AG04449 (cell line): ENCODE measurements at regions not wholly inside any gene's neighbourhood (a gene's known extent, or its start where the extent isn't known, plus 50 kb on each side); places are given as distances from the start of the nearest gene placed in this dataset.

Source experiments
- CTCF ChIA-PET: fragments of 350-600 bp; formaldehyde crosslinking; extraction: SDS; loops from one replicate; lab custom pipeline; 2021; ENCODE audit warnings: antibody characterized with exemption; lab: Yijun Ruan, JAX
- POLR2A ChIA-PET: fragments of 400-600, 350-600 bp; formaldehyde crosslinking; extraction: SDS; loops from one replicate; lab custom pipeline; 2020; ENCODE audit warnings: antibody characterized with exemption, inconsistent platforms; lab: Yijun Ruan, JAX
- DNase-seq: peaks from one replicate; pipeline ENCODE4 v3.0.0-alpha.2; 2010; ENCODE audit warnings: low read depth, low spot score
- H3K4me3 ChIP-seq: 2 replicates; pipeline ENCODE4 v1.5.1; 2011; ENCODE audit warnings: low read depth, mild to moderate bottlenecking, control low read depth, low read length
- TF ChIP-seq, protein P1 (sequence below): IDR thresholded peaks from one replicate; pipeline ENCODE4 v1.5.1; 2011; ENCODE audit warnings: mild to moderate bottlenecking, moderate library complexity, low read length, control low read depth, inconsistent platforms; ENCODE audit not compliant: insufficient read depth; ENCODE audit errors: missing control alignments

DNA sequence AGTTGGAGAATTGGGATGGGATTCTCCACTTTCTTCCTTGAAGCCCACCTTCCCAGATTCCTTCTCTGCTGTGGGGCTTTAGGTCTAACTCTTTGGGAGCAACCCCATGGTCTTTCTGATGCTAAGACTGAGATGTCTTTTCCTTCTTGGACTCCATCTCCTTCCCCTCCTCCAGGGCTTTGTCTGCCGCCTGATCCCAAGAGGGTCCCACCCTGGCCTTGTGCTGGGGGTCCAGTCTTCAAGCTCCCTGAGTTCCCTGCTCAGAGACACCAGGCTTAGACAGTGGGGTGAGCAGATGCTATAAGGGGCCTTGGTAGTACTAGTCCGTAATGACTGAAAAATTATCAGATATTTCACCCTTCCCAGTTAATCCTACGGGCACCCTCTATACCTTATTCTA, 150.5 kb downstream of the PTPN20 start:
- no peak overlapping the region for H3K4me3 ChIP-seq
- POLR2A ChIA-PET: no interaction called here
- TF ChIP-seq, protein P1, sequence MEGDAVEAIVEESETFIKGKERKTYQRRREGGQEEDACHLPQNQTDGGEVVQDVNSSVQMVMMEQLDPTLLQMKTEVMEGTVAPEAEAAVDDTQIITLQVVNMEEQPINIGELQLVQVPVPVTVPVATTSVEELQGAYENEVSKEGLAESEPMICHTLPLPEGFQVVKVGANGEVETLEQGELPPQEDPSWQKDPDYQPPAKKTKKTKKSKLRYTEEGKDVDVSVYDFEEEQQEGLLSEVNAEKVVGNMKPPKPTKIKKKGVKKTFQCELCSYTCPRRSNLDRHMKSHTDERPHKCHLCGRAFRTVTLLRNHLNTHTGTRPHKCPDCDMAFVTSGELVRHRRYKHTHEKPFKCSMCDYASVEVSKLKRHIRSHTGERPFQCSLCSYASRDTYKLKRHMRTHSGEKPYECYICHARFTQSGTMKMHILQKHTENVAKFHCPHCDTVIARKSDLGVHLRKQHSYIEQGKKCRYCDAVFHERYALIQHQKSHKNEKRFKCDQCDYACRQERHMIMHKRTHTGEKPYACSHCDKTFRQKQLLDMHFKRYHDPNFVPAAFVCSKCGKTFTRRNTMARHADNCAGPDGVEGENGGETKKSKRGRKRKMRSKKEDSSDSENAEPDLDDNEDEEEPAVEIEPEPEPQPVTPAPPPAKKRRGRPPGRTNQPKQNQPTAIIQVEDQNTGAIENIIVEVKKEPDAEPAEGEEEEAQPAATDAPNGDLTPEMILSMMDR: no peak
- no peak for DNase-seq
- CTCF ChIA-PET: interaction anchor here (0.7 to 1.2 kb wide), 2 partner anchors 8 to 13 kb away, joined by 4 to 6 read pairs; no protein-coding TSS in a partner anchor

DNA sequence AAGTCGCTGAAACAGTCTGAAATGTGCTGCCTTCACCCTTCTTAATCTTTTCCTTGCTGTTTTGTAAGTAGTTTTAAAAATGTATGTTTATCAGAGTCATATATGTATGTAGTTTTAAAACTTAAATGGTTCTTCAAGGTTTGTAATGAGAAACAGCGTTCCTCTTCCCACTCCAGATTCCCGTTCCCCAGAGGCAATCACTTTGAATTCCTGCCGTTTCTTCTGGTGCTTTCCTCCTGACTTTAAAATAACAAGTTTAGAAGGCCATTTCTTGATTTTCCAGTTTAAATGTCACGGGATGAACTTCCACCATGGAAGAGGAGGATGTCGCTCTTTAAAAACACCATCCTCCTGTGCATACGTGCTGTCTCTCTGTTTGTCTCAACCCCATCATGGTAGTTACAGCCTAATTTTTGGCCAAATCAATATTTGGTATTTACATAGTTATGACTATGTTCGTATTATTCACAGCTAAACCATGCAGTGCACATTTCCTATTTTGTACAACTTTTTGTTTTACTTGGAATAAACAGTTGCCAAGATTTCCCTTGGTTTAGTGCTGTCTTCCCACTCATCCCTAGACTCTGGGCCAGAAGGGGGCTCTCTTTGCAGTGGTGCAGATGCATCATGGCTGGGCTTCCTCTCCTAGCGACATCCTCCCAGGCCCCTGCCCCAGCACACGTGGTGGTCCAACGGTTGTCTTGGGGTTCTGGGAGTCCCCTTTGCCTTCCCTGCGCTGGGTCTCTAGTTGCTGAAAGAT, 151.4 kb downstream of the PTPN20 start:
- no peak overlapping the region for H3K4me3 ChIP-seq
- TF ChIP-seq, protein P1: peak; percentile 22
- no peak for DNase-seq
- CTCF ChIA-PET: interaction anchor here (1.4 to 1.9 kb wide), 2 partner anchors 15 to 250 kb away, joined by 4 to 8 read pairs; no protein-coding TSS in a partner anchor
- POLR2A ChIA-PET: no interaction called here

DNA sequence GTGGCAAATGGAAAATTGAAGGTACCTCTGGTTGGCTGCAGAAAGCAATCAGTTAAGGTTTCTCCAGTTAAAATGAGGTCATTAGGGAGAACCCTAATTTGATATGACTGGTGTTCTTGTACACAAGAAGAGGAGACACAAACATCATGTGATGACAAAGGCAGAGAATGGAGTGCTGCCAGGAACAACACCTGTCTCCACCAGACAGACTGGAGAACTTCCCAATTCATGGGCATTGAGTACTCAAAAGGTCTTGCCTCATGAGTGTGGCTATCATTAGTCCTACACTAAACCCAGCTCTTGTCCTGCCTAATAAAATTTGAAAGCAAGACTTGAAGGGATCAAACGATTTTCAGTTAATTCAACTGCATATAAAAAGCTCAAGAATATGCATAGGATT, 152.6 kb downstream of the PTPN20 start:
- DNase-seq: no peak
- no peak overlapping the region for H3K4me3 ChIP-seq
- ChIA-PET POLR2A (no interaction called here), CTCF (interaction anchor here (1.9 kb wide), 1 partner anchor 17 kb away, joined by 8 read pairs; no protein-coding TSS in a partner anchor)
- TF ChIP-seq, protein P1: no peak

DNA sequence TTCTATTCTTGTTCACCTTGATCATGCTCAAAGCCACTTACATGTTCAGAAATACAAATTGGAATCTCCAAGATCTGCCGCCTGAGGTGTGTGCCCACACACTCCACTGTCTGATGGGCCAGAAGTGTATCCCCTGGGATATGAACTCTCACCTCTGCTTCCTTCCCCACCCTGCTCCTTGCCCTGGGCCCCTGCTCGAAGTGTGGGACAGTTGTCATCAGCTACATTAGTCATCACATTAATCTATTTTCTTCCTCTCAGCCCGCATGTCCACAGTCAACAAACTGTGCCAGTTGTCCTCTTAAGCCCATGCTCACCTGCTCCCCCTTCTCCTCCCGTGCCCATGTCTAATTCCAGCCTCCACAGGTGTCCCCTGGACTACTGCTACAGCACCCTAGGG, 154.7 kb downstream of the PTPN20 start:
- POLR2A ChIA-PET: no interaction called here
- CTCF ChIA-PET: no interaction called here
- TF ChIP-seq, protein P1: no peak
- DNase-seq: no peak
- H3K4me3 ChIP-seq: no peak overlapping the region

DNA sequence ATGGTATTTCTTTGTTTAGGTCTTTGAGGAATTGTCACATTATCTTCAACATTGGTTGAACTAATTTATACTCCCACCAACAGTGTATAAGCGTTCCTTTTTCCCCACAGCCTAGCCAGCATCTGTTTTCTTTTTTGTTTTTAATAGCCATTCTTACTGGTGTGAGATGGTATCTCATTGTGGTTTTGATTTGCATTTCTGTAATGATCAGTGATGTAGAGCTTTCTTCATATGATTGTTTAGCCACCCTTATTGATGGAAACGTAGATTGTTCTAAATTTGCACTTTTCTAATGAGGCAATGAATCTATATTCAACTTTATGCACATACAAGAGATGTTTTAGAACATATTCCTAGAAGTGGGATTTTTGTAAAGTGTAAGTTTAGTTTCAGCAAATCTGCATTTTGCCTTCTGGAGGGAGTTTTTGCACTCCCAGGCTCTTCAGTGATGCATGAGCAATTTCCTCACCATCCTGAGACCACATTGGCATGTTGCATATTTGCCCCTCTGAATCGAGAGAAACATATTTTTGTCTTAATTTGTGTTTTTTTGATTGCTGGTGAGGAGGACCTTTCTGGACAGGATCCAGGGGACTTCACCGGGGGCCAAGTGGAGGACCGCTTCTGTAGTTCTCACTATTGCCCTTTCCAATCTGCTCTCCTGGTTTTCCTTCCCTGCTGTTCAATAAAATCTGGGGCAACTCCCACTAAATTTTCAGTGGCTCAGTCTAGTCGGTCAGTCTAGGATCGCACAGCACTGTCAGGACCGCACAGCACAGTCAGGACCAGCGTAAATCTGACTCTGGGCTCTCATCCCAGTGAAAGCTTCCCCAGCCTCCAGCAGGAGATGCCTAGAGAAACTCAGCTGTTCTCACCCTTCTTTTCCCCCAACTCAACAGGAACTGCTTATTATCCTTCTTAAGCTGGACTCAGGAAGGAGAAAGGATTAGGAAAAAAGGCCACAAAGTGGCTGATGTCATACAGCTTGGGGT, 157.0 kb downstream of the PTPN20 start:
- CTCF ChIA-PET: no interaction called here
- TF ChIP-seq, protein P1: no peak
- no peak overlapping the region for H3K4me3 ChIP-seq
- DNase-seq: no peak
- POLR2A ChIA-PET: no interaction called here

DNA sequence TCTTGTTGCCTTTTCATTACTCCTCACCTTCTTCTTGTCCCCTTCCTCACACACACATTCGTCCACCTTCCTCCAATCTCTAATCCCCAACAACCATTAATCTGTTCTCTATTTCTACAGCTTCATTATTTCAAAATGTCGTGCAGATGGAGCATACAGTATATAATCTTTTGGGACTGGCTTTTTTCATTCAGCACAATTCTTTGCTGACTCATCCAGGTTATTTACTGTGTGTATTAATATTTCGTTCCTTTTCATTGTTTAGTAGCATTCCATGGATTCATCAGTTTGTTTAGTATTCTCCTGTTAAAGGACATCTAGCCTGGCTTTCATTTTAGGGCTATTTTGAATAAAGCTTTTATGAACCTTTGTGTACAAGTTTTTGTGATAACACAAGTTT, 159.3 kb downstream of the PTPN20 start:
- DNase-seq: no peak
- POLR2A ChIA-PET: no interaction called here
- TF ChIP-seq, protein P1: no peak
- no peak overlapping the region for H3K4me3 ChIP-seq
- CTCF ChIA-PET: interaction anchor here (1.8 to 3.6 kb wide), 2 partner anchors 9 to 23 kb away, joined by 4 to 23 read pairs; no protein-coding TSS in a partner anchor
